Neural progenitor cell (in vitro differentiated cells): ENCODE measurements at regions not wholly inside any gene's neighbourhood (a gene's known extent, or its start where the extent isn't known, plus 50 kb on each side); places are given as distances from the start of the nearest gene placed in this dataset.
A peak's percentile ranks its signal among the peaks of the same experiment; 100 is the strongest.

Source experiments
- DNase-seq: peaks from one replicate; pipeline ENCODE4 v3.0.0-alpha.2; 2016; ENCODE audit warnings: low spot score
- H2AFZ ChIP-seq: fragments of 200-600 bp; sonication (generic); replicated peaks from 2 replicates; pipeline ENCODE4 v1.6.1; 2016; ENCODE audit warnings: antibody characterized with exemption
- H3F3A ChIP-seq: fragments of 200-600 bp; sonication (generic); 2 replicates; pipeline ENCODE4 v1.6.1; 2016; ENCODE audit warnings: antibody characterized with exemption, low read depth
- H3K27ac ChIP-seq: fragments of 200-600 bp; sonication (generic); 2 replicates; pipeline ENCODE4 v1.5.1; 2016; ENCODE audit warnings: mild to moderate bottlenecking
- H3K27me3 ChIP-seq: fragments of 200-600 bp; sonication (generic); 2 replicates; pipeline ENCODE4 v1.6.1; 2016; ENCODE audit warnings: mild to moderate bottlenecking, moderate library complexity
- H3K36me3 ChIP-seq: fragments of 200-600 bp; sonication (generic); 2 replicates; pipeline ENCODE4 v1.5.1; 2016
- H3K4me1 ChIP-seq: fragments of 200-600 bp; sonication (generic); 2 replicates; pipeline ENCODE4 v1.6.1; 2016; ENCODE audit warnings: mixed run types
- H3K4me2 ChIP-seq: fragments of 200-600 bp; sonication (generic); 2 replicates; pipeline ENCODE4 v1.6.1; 2016
- H3K4me3 ChIP-seq: fragments of 200-600 bp; sonication (generic); 2 replicates; pipeline ENCODE4 v1.5.1; 2016
- H3K79me2 ChIP-seq: fragments of 200-600 bp; sonication (generic); 2 replicates; pipeline ENCODE4 v1.6.1; 2016; ENCODE audit warnings: low read depth
- H3K9ac ChIP-seq: fragments of 200-600 bp; sonication (generic); 2 replicates; pipeline ENCODE4 v1.6.1; 2016
- H3K9me3 ChIP-seq: fragments of 200-600 bp; sonication (generic); 2 replicates; pipeline ENCODE4 v1.5.1; 2016; ENCODE audit warnings: low read depth
- H4K20me1 ChIP-seq: fragments of 200-600 bp; sonication (generic); 2 replicates; pipeline ENCODE4 v1.6.1; 2016; ENCODE audit warnings: low read depth
- H3K27ac Mint-ChIP-seq: 3 replicates; pipeline ENCODE4 v1.8.0; 2021; ENCODE audit warnings: mixed read lengths
- H3K27me3 Mint-ChIP-seq: 2 replicates; pipeline ENCODE4 v1.8.0; 2022; ENCODE audit warnings: low read depth, mild to moderate bottlenecking, inconsistent platforms, moderate library complexity, mixed read lengths; ENCODE audit not compliant: insufficient read depth
- H3K36me3 Mint-ChIP-seq: 3 replicates; pipeline ENCODE4 v1.8.0; 2021; ENCODE audit warnings: mixed read lengths
- H3K4me1 Mint-ChIP-seq: 3 replicates; pipeline ENCODE4 v1.8.0; 2021; ENCODE audit warnings: mixed read lengths
- H3K4me3 Mint-ChIP-seq: 3 replicates; pipeline ENCODE4 v1.8.0; 2021; ENCODE audit warnings: mild to moderate bottlenecking, moderate library complexity, mixed read lengths
- H3K9me3 Mint-ChIP-seq: 3 replicates; pipeline ENCODE4 v1.8.0; 2020; ENCODE audit warnings: mixed read lengths
- EZH2 ChIP-seq: fragments of 200-600 bp; sonication (generic); IDR thresholded peaks from 2 replicates; pipeline ENCODE4 v1.6.1; 2017; ENCODE audit warnings: antibody characterized with exemption, mild to moderate bottlenecking, moderate library complexity
- EZH2phosphoT487 ChIP-seq: fragments of 200-600 bp; sonication (generic); IDR thresholded peaks from 2 replicates; pipeline ENCODE4 v1.6.1; 2017; ENCODE audit warnings: antibody characterized with exemption
- TF ChIP-seq, protein P1 (sequence below): fragments of 200-600 bp; sonication (generic); IDR thresholded peaks from 2 replicates; pipeline ENCODE4 v1.5.1; 2017; ENCODE audit warnings: antibody characterized with exemption, mild to moderate bottlenecking

DNA sequence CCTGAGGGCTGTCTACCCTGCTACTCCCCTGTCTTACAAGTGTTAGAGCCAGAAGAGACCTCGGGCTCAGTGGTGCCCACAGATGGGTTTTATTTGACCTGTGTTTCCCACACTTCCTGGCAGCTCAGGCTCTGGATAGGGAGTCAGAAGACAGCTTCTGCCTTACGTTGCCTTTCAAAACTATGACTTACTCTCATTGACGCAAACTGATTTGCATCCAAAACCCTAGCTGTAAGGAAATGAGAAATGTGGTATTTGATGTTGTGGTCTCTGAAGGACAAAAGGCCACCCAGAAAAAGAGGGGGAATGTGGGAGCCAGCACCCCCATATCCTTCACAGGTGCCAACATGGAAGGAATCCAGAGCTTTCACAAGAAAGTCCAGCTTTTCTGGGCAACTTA is 180.2 kb downstream of the ATG4C start:
- Histone ChIP-seq H3K9me3 (no peaks in the 10 kb centered on the region), H3K36me3 (no peaks in the 10 kb centered on the region), H3K4me2 (no peak overlapping the region), H3K79me2 (no peaks in the 10 kb centered on the region), H3K4me3 (no peak overlapping the region), H2AFZ (no peak overlapping the region), H3K9ac (no peak overlapping the region), H3K27ac (no peak overlapping the region), H3K4me1 (no peaks in the 10 kb centered on the region), H3F3A (no peaks in the 10 kb centered on the region), H4K20me1 (no peaks in the 10 kb centered on the region), H3K27me3 (no peaks in the 10 kb centered on the region)
- Mint-ChIP-seq H3K27ac (no peak overlapping the region), H3K27me3 (peaks cover 21% of the 10 kb centered on the region), H3K4me3 (no peak overlapping the region), H3K9me3 (peaks cover 7% of the 10 kb centered on the region), H3K36me3 (no peaks in the 10 kb centered on the region), H3K4me1 (peaks cover 20% of the 10 kb centered on the region)
- no peak for DNase-seq
- TF ChIP-seq EZH2phosphoT487 (no peak), EZH2 (no peak)
- TF ChIP-seq, protein P1, sequence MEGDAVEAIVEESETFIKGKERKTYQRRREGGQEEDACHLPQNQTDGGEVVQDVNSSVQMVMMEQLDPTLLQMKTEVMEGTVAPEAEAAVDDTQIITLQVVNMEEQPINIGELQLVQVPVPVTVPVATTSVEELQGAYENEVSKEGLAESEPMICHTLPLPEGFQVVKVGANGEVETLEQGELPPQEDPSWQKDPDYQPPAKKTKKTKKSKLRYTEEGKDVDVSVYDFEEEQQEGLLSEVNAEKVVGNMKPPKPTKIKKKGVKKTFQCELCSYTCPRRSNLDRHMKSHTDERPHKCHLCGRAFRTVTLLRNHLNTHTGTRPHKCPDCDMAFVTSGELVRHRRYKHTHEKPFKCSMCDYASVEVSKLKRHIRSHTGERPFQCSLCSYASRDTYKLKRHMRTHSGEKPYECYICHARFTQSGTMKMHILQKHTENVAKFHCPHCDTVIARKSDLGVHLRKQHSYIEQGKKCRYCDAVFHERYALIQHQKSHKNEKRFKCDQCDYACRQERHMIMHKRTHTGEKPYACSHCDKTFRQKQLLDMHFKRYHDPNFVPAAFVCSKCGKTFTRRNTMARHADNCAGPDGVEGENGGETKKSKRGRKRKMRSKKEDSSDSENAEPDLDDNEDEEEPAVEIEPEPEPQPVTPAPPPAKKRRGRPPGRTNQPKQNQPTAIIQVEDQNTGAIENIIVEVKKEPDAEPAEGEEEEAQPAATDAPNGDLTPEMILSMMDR: no peak

DNA sequence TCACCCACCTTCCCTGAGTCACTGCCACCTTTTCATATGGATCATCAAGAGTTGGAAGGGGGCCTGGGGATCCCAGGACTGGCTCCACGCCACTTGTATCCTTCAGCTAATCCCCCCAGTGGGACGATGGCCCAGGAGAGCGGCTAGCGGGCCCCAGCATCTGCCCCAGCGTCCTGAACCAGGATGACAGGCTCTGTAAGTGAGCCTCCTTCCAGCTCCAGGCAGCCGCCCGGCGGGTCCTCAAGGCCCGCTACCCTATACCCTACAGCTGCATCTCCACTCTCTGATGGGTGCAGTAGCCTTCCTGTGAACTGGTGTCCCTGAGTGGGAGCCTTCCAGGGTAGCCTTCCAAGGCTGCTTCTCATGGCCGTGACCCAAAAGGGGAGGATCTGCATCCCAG is 183.1 kb downstream of the ATG4C start:
- Histone ChIP-seq H3K9me3 (no peaks in the 10 kb centered on the region), H3K27ac (no peak overlapping the region), H4K20me1 (no peaks in the 10 kb centered on the region), H2AFZ (no peak overlapping the region), H3K4me3 (no peak overlapping the region), H3K9ac (no peak overlapping the region), H3K36me3 (no peaks in the 10 kb centered on the region), H3K4me2 (no peak overlapping the region), H3K79me2 (no peaks in the 10 kb centered on the region), H3F3A (no peaks in the 10 kb centered on the region), H3K27me3 (no peaks in the 10 kb centered on the region), H3K4me1 (no peaks in the 10 kb centered on the region)
- Mint-ChIP-seq H3K4me1 (peaks cover 15% of the 10 kb centered on the region), H3K27ac (peak overlapping the region; percentile 29), H3K36me3 (no peaks in the 10 kb centered on the region), H3K4me3 (no peak overlapping the region), H3K9me3 (peaks cover 7% of the 10 kb centered on the region), H3K27me3 (peaks cover 28% of the 10 kb centered on the region)
- TF ChIP-seq, protein P1: no peak
- no peak for TF ChIP-seq EZH2phosphoT487
- TF ChIP-seq EZH2: no peak
- DNase-seq: no peak

DNA sequence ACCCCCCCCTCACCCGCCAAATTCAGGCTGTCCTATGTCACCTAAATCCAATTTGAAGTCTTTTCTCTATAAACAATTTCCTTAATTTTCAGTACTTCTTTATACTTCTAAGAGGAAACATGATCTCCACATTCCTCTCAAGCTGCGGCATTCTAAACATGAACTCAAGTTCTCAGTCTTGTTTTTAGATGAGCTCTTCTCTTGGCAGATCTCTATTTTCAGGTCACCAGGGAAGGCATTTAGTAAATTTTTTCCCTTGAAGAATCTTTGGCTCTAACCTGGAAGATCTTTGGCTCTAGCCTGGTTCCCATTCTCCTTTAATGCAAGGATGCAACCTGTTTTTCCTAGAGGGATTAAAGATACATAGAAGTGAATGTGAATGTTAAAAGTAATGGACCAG is 193.4 kb downstream of the ATG4C start:
- TF ChIP-seq, protein P1: no peak
- no peak for TF ChIP-seq EZH2
- TF ChIP-seq EZH2phosphoT487: no peak
- Mint-ChIP-seq H3K27ac (no peak overlapping the region), H3K9me3 (no peaks in the 10 kb centered on the region), H3K4me3 (no peak overlapping the region), H3K36me3 (no peaks in the 10 kb centered on the region), H3K27me3 (peaks cover 3% of the 10 kb centered on the region), H3K4me1 (peaks cover 27% of the 10 kb centered on the region)
- Histone ChIP-seq H3K79me2 (no peaks in the 10 kb centered on the region), H3K27ac (no peak overlapping the region), H3K27me3 (no peaks in the 10 kb centered on the region), H3K9me3 (no peaks in the 10 kb centered on the region), H3K4me2 (no peak overlapping the region), H4K20me1 (no peaks in the 10 kb centered on the region), H2AFZ (no peak overlapping the region), H3F3A (no peaks in the 10 kb centered on the region), H3K36me3 (no peaks in the 10 kb centered on the region), H3K4me1 (peaks cover 5% of the 10 kb centered on the region), H3K4me3 (no peak overlapping the region), H3K9ac (no peak overlapping the region)
- no peak for DNase-seq

DNA sequence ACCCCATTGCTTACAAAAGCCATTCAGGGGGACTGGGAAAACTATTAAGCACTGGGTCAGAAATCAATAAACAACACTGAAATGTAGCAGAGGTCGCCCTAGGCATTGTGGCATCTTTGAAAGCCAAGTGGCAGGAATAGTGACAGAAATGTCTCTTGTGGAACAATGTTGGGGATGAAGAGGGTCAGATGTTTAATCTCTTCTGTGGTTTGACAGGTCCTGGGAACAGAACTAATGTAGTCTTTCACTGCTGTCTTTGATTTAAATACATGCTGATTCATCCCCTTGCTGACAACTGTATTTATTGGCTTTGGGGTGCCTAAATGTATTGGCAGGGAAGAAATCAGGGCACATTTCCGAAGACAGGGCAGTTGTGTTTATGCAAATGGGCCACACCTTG is 194.8 kb downstream of the ATG4C start:
- TF ChIP-seq EZH2: no peak
- TF ChIP-seq, protein P1: no peak
- TF ChIP-seq EZH2phosphoT487: no peak
- Mint-ChIP-seq H3K36me3 (no peaks in the 10 kb centered on the region), H3K4me3 (no peak overlapping the region), H3K27me3 (no peaks in the 10 kb centered on the region), H3K9me3 (no peaks in the 10 kb centered on the region), H3K4me1 (peaks cover 24% of the 10 kb centered on the region), H3K27ac (no peak overlapping the region)
- H3K79me2 ChIP-seq: no peaks in the 10 kb centered on the region
- peaks cover 5% of the 10 kb centered on the region for H3K4me1 ChIP-seq
- H3K27me3 ChIP-seq: no peaks in the 10 kb centered on the region
- H3F3A ChIP-seq: no peaks in the 10 kb centered on the region
- no peak overlapping the region for H3K4me3 ChIP-seq
- H3K4me2 ChIP-seq: no peak overlapping the region
- no peak overlapping the region for H3K27ac ChIP-seq
- no peaks in the 10 kb centered on the region for H3K9me3 ChIP-seq
- no peak overlapping the region for H2AFZ ChIP-seq
- H3K9ac ChIP-seq: no peak overlapping the region
- no peaks in the 10 kb centered on the region for H4K20me1 ChIP-seq
- H3K36me3 ChIP-seq: no peaks in the 10 kb centered on the region
- DNase-seq: no peak
